HepG2 (cell line): ENCODE measurements at regions not wholly inside any gene's neighbourhood (a gene's known extent, or its start where the extent isn't known, plus 50 kb on each side); places are given as distances from the start of the nearest gene placed in this dataset.

Source experiments
- AKAP8 ChIP-seq: sonication (generic); formaldehyde crosslinking; IDR thresholded peaks from 2 replicates; pipeline ENCODE4 v1.5.1; 2020; ENCODE audit warnings: mild to moderate bottlenecking, missing genetic modification reagents
- DNMT1 ChIP-seq: sonication (generic); formaldehyde crosslinking; IDR thresholded peaks from 2 replicates; pipeline ENCODE4 v1.5.1; 2020; ENCODE audit warnings: mild to moderate bottlenecking, missing genetic modification reagents
- ELK4 ChIP-seq: sonication (generic); formaldehyde crosslinking; IDR thresholded peaks from 2 replicates; pipeline ENCODE4 v1.9.0; 2021; ENCODE audit warnings: missing genetic modification reagents, borderline replicate concordance
- HIC2 ChIP-seq: sonication (generic); formaldehyde crosslinking; IDR thresholded peaks from 2 replicates; pipeline ENCODE4 v1.9.0; 2022; ENCODE audit warnings: low read depth, missing genetic modification reagents
- IRX3 ChIP-seq: sonication (generic); formaldehyde crosslinking; IDR thresholded peaks from 2 replicates; pipeline ENCODE4 v1.8.1; 2023; ENCODE audit warnings: mild to moderate bottlenecking, low read depth, missing genetic modification reagents, borderline replicate concordance
- KLF11 ChIP-seq: IDR thresholded peaks from 2 replicates; pipeline ENCODE4 v1.6.1; 2016; ENCODE audit warnings: missing compliant biosample characterization
- MAZ ChIP-seq, 2 experiments: sonication (generic) in 1 of 2; formaldehyde crosslinking in 1 of 2; IDR thresholded peaks; 2 replicates each; pipeline versions ENCODE4 v1.5.0 to v1.6.1; 2012 to 2020; ENCODE audit warnings: low read depth in 2 of 2, mild to moderate bottlenecking in 2 of 2, borderline replicate concordance in 1 of 2, improper control_type of control experiment in 1 of 2, low read length in 1 of 2, missing genetic modification reagents in 1 of 2, moderate library complexity in 1 of 2
- MLLT10 ChIP-seq: sonication (generic); formaldehyde crosslinking; IDR thresholded peaks from 2 replicates; pipeline ENCODE4 v1.4.0; 2020; ENCODE audit warnings: missing genetic modification reagents
- NFYC ChIP-seq: IDR thresholded peaks from 2 replicates; pipeline ENCODE4 v1.6.1; 2016; ENCODE audit warnings: missing genetic modification reagents, missing compliant biosample characterization
- SCMH1 ChIP-seq: sonication (generic); formaldehyde crosslinking; IDR thresholded peaks from 2 replicates; pipeline ENCODE4 v1.9.0; 2021; ENCODE audit warnings: missing genetic modification reagents, mild to moderate bottlenecking, borderline replicate concordance
- ZFP82 ChIP-seq: sonication (generic); formaldehyde crosslinking; IDR thresholded peaks from 2 replicates; pipeline ENCODE4 v1.5.1; 2020; ENCODE audit warnings: mild to moderate bottlenecking, missing genetic modification reagents, borderline replicate concordance
- ZNF280B ChIP-seq: sonication (generic); formaldehyde crosslinking; IDR thresholded peaks from 2 replicates; pipeline ENCODE4 v1.5.0; 2020; ENCODE audit warnings: missing genetic modification reagents, mild to moderate bottlenecking, borderline replicate concordance
- ZNF3 ChIP-seq: IDR thresholded peaks from 2 replicates; pipeline ENCODE4 v1.7.0; 2017; ENCODE audit warnings: inconsistent platforms
- ZNF563 ChIP-seq: sonication (generic); formaldehyde crosslinking; IDR thresholded peaks from 2 replicates; pipeline ENCODE4 v1.8.0; 2022; ENCODE audit warnings: mild to moderate bottlenecking, moderate library complexity, missing genetic modification reagents
- ZNF576 ChIP-seq: sonication (generic); formaldehyde crosslinking; IDR thresholded peaks from 2 replicates; pipeline ENCODE4 v1.4.0; 2020; ENCODE audit warnings: mild to moderate bottlenecking, missing genetic modification reagents
- ZNF629 ChIP-seq: sonication (generic); formaldehyde crosslinking; conservative IDR thresholded peaks from 2 replicates; pipeline ENCODE4 v1.5.0; 2020; ENCODE audit warnings: missing genetic modification reagents
- TF ChIP-seq, protein P1 (sequence below): sonication (generic); formaldehyde crosslinking; IDR thresholded peaks from 2 replicates; pipeline ENCODE4 v1.8.0; 2022; ENCODE audit warnings: mild to moderate bottlenecking, missing genetic modification reagents; ENCODE audit not compliant: insufficient replicate concordance
- TF ChIP-seq, protein P2 (sequence below): sonication (generic); formaldehyde crosslinking; IDR thresholded peaks from 2 replicates; pipeline ENCODE4 v1.5.0; 2020; ENCODE audit warnings: mild to moderate bottlenecking, missing genetic modification reagents, moderate library complexity
- TF ChIP-seq, protein P3 (sequence below): sonication (generic); formaldehyde crosslinking; IDR thresholded peaks from 2 replicates; pipeline ENCODE4 v1.4.0; 2020; ENCODE audit warnings: mild to moderate bottlenecking, missing genetic modification reagents

GRCh38 chr1:10867138-10867721 lies 70.8 kb upstream of the CASZ1 start (continued):
- TF ChIP-seq IRX3 (CRISPR knock-in tag) (no peak), KLF11 (CRISPR knock-in tag) (no peak), MLLT10 (CRISPR knock-in tag) (no peak), DNMT1 (CRISPR knock-in tag) (no peak), MAZ (IDR thresholded peaks at IDR 0.05; ENCODE audit: borderline replicate concordance, low read depth, low read length) (no peak), MAZ (CRISPR knock-in tag; IDR thresholded peaks at IDR 0.05; ENCODE audit: low read depth) (0 out of 2 replicates have a peak, but pooled peaks have one; percentile 29), ZNF629 (CRISPR knock-in tag) (no peak), ZNF280B (CRISPR knock-in tag) (no peak), ZNF576 (no peak), ZNF563 (CRISPR knock-in tag) (no peak), HIC2 (no peak), SCMH1 (CRISPR knock-in tag) (no peak), ZFP82 (CRISPR knock-in tag) (no peak), AKAP8 (CRISPR knock-in tag) (no peak), ELK4 (CRISPR knock-in tag) (no peak), NFYC (CRISPR knock-in tag) (no peak), ZNF3 (CRISPR knock-in tag) (no peak)
- TF ChIP-seq, protein P1, sequence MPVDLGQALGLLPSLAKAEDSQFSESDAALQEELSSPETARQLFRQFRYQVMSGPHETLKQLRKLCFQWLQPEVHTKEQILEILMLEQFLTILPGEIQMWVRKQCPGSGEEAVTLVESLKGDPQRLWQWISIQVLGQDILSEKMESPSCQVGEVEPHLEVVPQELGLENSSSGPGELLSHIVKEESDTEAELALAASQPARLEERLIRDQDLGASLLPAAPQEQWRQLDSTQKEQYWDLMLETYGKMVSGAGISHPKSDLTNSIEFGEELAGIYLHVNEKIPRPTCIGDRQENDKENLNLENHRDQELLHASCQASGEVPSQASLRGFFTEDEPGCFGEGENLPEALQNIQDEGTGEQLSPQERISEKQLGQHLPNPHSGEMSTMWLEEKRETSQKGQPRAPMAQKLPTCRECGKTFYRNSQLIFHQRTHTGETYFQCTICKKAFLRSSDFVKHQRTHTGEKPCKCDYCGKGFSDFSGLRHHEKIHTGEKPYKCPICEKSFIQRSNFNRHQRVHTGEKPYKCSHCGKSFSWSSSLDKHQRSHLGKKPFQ (CRISPR knock-in tag) = no peak
- TF ChIP-seq, protein P2, sequence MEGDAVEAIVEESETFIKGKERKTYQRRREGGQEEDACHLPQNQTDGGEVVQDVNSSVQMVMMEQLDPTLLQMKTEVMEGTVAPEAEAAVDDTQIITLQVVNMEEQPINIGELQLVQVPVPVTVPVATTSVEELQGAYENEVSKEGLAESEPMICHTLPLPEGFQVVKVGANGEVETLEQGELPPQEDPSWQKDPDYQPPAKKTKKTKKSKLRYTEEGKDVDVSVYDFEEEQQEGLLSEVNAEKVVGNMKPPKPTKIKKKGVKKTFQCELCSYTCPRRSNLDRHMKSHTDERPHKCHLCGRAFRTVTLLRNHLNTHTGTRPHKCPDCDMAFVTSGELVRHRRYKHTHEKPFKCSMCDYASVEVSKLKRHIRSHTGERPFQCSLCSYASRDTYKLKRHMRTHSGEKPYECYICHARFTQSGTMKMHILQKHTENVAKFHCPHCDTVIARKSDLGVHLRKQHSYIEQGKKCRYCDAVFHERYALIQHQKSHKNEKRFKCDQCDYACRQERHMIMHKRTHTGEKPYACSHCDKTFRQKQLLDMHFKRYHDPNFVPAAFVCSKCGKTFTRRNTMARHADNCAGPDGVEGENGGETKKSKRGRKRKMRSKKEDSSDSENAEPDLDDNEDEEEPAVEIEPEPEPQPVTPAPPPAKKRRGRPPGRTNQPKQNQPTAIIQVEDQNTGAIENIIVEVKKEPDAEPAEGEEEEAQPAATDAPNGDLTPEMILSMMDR (CRISPR knock-in tag) = peak; percentile 49; the same call in 1 of the 2 replicates
- TF ChIP-seq, protein P3, sequence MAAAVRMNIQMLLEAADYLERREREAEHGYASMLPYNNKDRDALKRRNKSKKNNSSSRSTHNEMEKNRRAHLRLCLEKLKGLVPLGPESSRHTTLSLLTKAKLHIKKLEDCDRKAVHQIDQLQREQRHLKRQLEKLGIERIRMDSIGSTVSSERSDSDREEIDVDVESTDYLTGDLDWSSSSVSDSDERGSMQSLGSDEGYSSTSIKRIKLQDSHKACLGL (CRISPR knock-in tag) = no peak
